Neural progenitor cell (in vitro differentiated cells): ENCODE measurements at regions not wholly inside any gene's neighbourhood (a gene's known extent, or its start where the extent isn't known, plus 50 kb on each side); places are given as distances from the start of the nearest gene placed in this dataset.
A peak's percentile ranks its signal among the peaks of the same experiment; 100 is the strongest.

Experiments used
- DNase-seq: peaks from one replicate; pipeline ENCODE4 v3.0.0-alpha.2; 2016; ENCODE audit warnings: low spot score
- H2AFZ ChIP-seq: fragments of 200-600 bp; sonication (generic); replicated peaks from 2 replicates; pipeline ENCODE4 v1.6.1; 2016; ENCODE audit warnings: antibody characterized with exemption
- H3F3A ChIP-seq: fragments of 200-600 bp; sonication (generic); 2 replicates; pipeline ENCODE4 v1.6.1; 2016; ENCODE audit warnings: antibody characterized with exemption, low read depth
- H3K27ac ChIP-seq: fragments of 200-600 bp; sonication (generic); 2 replicates; pipeline ENCODE4 v1.5.1; 2016; ENCODE audit warnings: mild to moderate bottlenecking
- H3K27me3 ChIP-seq: fragments of 200-600 bp; sonication (generic); 2 replicates; pipeline ENCODE4 v1.6.1; 2016; ENCODE audit warnings: mild to moderate bottlenecking, moderate library complexity
- H3K36me3 ChIP-seq: fragments of 200-600 bp; sonication (generic); 2 replicates; pipeline ENCODE4 v1.5.1; 2016
- H3K4me1 ChIP-seq: fragments of 200-600 bp; sonication (generic); 2 replicates; pipeline ENCODE4 v1.6.1; 2016; ENCODE audit warnings: mixed run types
- H3K4me2 ChIP-seq: fragments of 200-600 bp; sonication (generic); 2 replicates; pipeline ENCODE4 v1.6.1; 2016
- H3K4me3 ChIP-seq: fragments of 200-600 bp; sonication (generic); 2 replicates; pipeline ENCODE4 v1.5.1; 2016
- H3K79me2 ChIP-seq: fragments of 200-600 bp; sonication (generic); 2 replicates; pipeline ENCODE4 v1.6.1; 2016; ENCODE audit warnings: low read depth
- H3K9ac ChIP-seq: fragments of 200-600 bp; sonication (generic); 2 replicates; pipeline ENCODE4 v1.6.1; 2016
- H3K9me3 ChIP-seq: fragments of 200-600 bp; sonication (generic); 2 replicates; pipeline ENCODE4 v1.5.1; 2016; ENCODE audit warnings: low read depth
- H4K20me1 ChIP-seq: fragments of 200-600 bp; sonication (generic); 2 replicates; pipeline ENCODE4 v1.6.1; 2016; ENCODE audit warnings: low read depth
- H3K27ac Mint-ChIP-seq: 3 replicates; pipeline ENCODE4 v1.8.0; 2021; ENCODE audit warnings: mixed read lengths
- H3K27me3 Mint-ChIP-seq: 2 replicates; pipeline ENCODE4 v1.8.0; 2022; ENCODE audit warnings: low read depth, mild to moderate bottlenecking, inconsistent platforms, moderate library complexity, mixed read lengths; ENCODE audit not compliant: insufficient read depth
- H3K36me3 Mint-ChIP-seq: 3 replicates; pipeline ENCODE4 v1.8.0; 2021; ENCODE audit warnings: mixed read lengths
- H3K4me1 Mint-ChIP-seq: 3 replicates; pipeline ENCODE4 v1.8.0; 2021; ENCODE audit warnings: mixed read lengths
- H3K4me3 Mint-ChIP-seq: 3 replicates; pipeline ENCODE4 v1.8.0; 2021; ENCODE audit warnings: mild to moderate bottlenecking, moderate library complexity, mixed read lengths
- H3K9me3 Mint-ChIP-seq: 3 replicates; pipeline ENCODE4 v1.8.0; 2020; ENCODE audit warnings: mixed read lengths
- CTCF ChIP-seq: fragments of 200-600 bp; sonication (generic); IDR thresholded peaks from 2 replicates; pipeline ENCODE4 v1.5.1; 2017; ENCODE audit warnings: antibody characterized with exemption, mild to moderate bottlenecking
- EZH2 ChIP-seq: fragments of 200-600 bp; sonication (generic); IDR thresholded peaks from 2 replicates; pipeline ENCODE4 v1.6.1; 2017; ENCODE audit warnings: antibody characterized with exemption, mild to moderate bottlenecking, moderate library complexity
- EZH2phosphoT487 ChIP-seq: fragments of 200-600 bp; sonication (generic); IDR thresholded peaks from 2 replicates; pipeline ENCODE4 v1.6.1; 2017; ENCODE audit warnings: antibody characterized with exemption

- peaks cover 7% of the 10 kb centered on the region for H3K27me3 Mint-ChIP-seq
- no peak for TF ChIP-seq EZH2phosphoT487
- TF ChIP-seq CTCF, result no peak
- no peak for TF ChIP-seq EZH2
- H3K36me3 Mint-ChIP-seq, result no peaks in the 10 kb centered on the region
- H3K27ac Mint-ChIP-seq, result peak overlapping the region; percentile 14
- no peaks in the 10 kb centered on the region for H3K9me3 ChIP-seq
- peaks cover 44% of the 10 kb centered on the region for H3K4me1 Mint-ChIP-seq
- no peaks in the 10 kb centered on the region for H3K79me2 ChIP-seq
- H3K4me1 ChIP-seq, result peaks cover 10% of the 10 kb centered on the region
- no peaks in the 10 kb centered on the region for H3K9me3 Mint-ChIP-seq
- H4K20me1 ChIP-seq, result no peaks in the 10 kb centered on the region
- peak overlapping the region; percentile 2 for H2AFZ ChIP-seq
- no peaks in the 10 kb centered on the region for H3K36me3 ChIP-seq
- no peak overlapping the region for H3K4me3 ChIP-seq
- no peak overlapping the region for H3K4me3 Mint-ChIP-seq
- peaks cover 2% of the 10 kb centered on the region for H3F3A ChIP-seq
- no peak overlapping the region for H3K4me2 ChIP-seq
- no peak overlapping the region for H3K27ac ChIP-seq
- no peaks in the 10 kb centered on the region for H3K27me3 ChIP-seq
- no peak for DNase-seq
- no peak overlapping the region for H3K9ac ChIP-seq
These were observed 199.9 kb downstream of the ARL4C start for GRCh38 chr2:234296991-234297390.

GRCh38 chr2:234293973-234294372 lies 202.9 kb downstream of the ARL4C start:
- no peak overlapping the region for H2AFZ ChIP-seq
- no peaks in the 10 kb centered on the region for H3K9me3 ChIP-seq
- no peak overlapping the region for H3K4me3 ChIP-seq
- H3K27me3 ChIP-seq, result no peaks in the 10 kb centered on the region
- no peak overlapping the region for H3K9ac ChIP-seq
- peaks cover 2% of the 10 kb centered on the region for H3F3A ChIP-seq
- no peak overlapping the region for H3K27ac ChIP-seq
- no peaks in the 10 kb centered on the region for H3K79me2 ChIP-seq
- Mint-ChIP-seq H3K27me3 (peaks cover 8% of the 10 kb centered on the region), H3K27ac (no peak overlapping the region), H3K4me1 (peaks cover 42% of the 10 kb centered on the region), H3K9me3 (no peaks in the 10 kb centered on the region), H3K4me3 (no peak overlapping the region), H3K36me3 (no peaks in the 10 kb centered on the region)
- peaks cover 7% of the 10 kb centered on the region for H3K4me1 ChIP-seq
- DNase-seq, result no peak
- no peak for TF ChIP-seq EZH2phosphoT487
- TF ChIP-seq CTCF, result peak; percentile 31
- H3K36me3 ChIP-seq, result no peaks in the 10 kb centered on the region
- H4K20me1 ChIP-seq, result no peaks in the 10 kb centered on the region
- H3K4me2 ChIP-seq, result no peak overlapping the region

- no peaks in the 10 kb centered on the region for H3K9me3 ChIP-seq
- Mint-ChIP-seq H3K4me3 (no peak overlapping the region), H3K36me3 (no peaks in the 10 kb centered on the region), H3K27ac (no peak overlapping the region), H3K27me3 (peaks cover 8% of the 10 kb centered on the region), H3K4me1 (peaks cover 44% of the 10 kb centered on the region), H3K9me3 (no peaks in the 10 kb centered on the region)
- H3K4me3 ChIP-seq, result no peak overlapping the region
- H3F3A ChIP-seq, result peaks cover 2% of the 10 kb centered on the region
- H3K36me3 ChIP-seq, result no peaks in the 10 kb centered on the region
- TF ChIP-seq EZH2phosphoT487 (no peak), CTCF (no peak), EZH2 (no peak)
- H3K27me3 ChIP-seq, result no peaks in the 10 kb centered on the region
- no peak for DNase-seq
- H2AFZ ChIP-seq, result no peak overlapping the region
- H3K27ac ChIP-seq, result no peak overlapping the region
- no peak overlapping the region for H3K9ac ChIP-seq
- peaks cover 7% of the 10 kb centered on the region for H3K4me1 ChIP-seq
- H3K4me2 ChIP-seq, result no peak overlapping the region
- H3K79me2 ChIP-seq, result no peaks in the 10 kb centered on the region
- no peaks in the 10 kb centered on the region for H4K20me1 ChIP-seq
These were observed 204.0 kb downstream of the ARL4C start for GRCh38 chr2:234292962-234293243.
